Fibroblast of skin of right quadriceps (primary cell): ENCODE measurements at regions not wholly inside any gene's neighbourhood (a gene's known extent, or its start where the extent isn't known, plus 50 kb on each side); places are given as distances from the start of the nearest gene placed in this dataset.

Source experiments
- DNase-seq: peaks from one replicate; pipeline ENCODE4 v3.0.0-alpha.2; 2013

GRCh38 chr3:148092624-148093347, 604.9 kb upstream of the AGTR1 start:
- peak; percentile 39 for DNase-seq

- no peak for DNase-seq
Observed at GRCh38 chr3:148093753-148094152, 604.0 kb upstream of the AGTR1 start.

GRCh38 chr3:148095962-148096361, 601.7 kb upstream of the AGTR1 start:
- no peak for DNase-seq

GRCh38 chr3:148100476-148100875, 597.2 kb upstream of the AGTR1 start:
- DNase-seq, result peak; percentile 39

- DNase-seq, result peak; percentile 83
Observed at GRCh38 chr3:148101061-148101460, 596.6 kb upstream of the AGTR1 start.

GRCh38 chr3:148102156-148102555, 595.5 kb upstream of the AGTR1 start:
- peak; percentile 66 for DNase-seq

- DNase-seq, result peak; percentile 22
Observed at GRCh38 chr3:148106062-148106461, 591.6 kb upstream of the AGTR1 start.

GRCh38 chr3:148126956-148127355, 570.7 kb upstream of the AGTR1 start:
- no peak for DNase-seq

- DNase-seq, result no peak
Observed at GRCh38 chr3:148128136-148128535, 569.6 kb upstream of the AGTR1 start.

- DNase-seq, result peak; percentile 39
Observed at GRCh38 chr3:148131990-148132638, 565.6 kb upstream of the AGTR1 start.

- no peak for DNase-seq
Observed at GRCh38 chr3:148136816-148137215, 560.9 kb upstream of the AGTR1 start.

GRCh38 chr3:148146241-148146640, 551.5 kb upstream of the AGTR1 start:
- DNase-seq, result no peak

- DNase-seq, result peak; percentile 89
Observed at GRCh38 chr3:148146947-148147826, 550.5 kb upstream of the AGTR1 start.

GRCh38 chr3:148147903-148148302, 549.8 kb upstream of the AGTR1 start:
- DNase-seq, result peak; percentile 7

- no peak for DNase-seq
Observed at GRCh38 chr3:148149556-148149955, 548.1 kb upstream of the AGTR1 start.

- no peak for DNase-seq
Observed at GRCh38 chr3:148150141-148150540, 547.6 kb upstream of the AGTR1 start.

GRCh38 chr3:148158210-148158609, 539.5 kb upstream of the AGTR1 start:
- DNase-seq, result peak; percentile 72

GRCh38 chr3:148162132-148162531, 535.6 kb upstream of the AGTR1 start:
- DNase-seq, result no peak

GRCh38 chr3:148168347-148168746, 529.4 kb upstream of the AGTR1 start:
- DNase-seq, result no peak

GRCh38 chr3:148173851-148174250, 523.9 kb upstream of the AGTR1 start:
- no peak for DNase-seq

GRCh38 chr3:148175214-148175613, 522.5 kb upstream of the AGTR1 start:
- DNase-seq, result peak; percentile 86

- DNase-seq, result no peak
Observed at GRCh38 chr3:148178503-148178902, 519.2 kb upstream of the AGTR1 start.

- DNase-seq, result no peak
Observed at GRCh38 chr3:148184798-148185197, 512.9 kb upstream of the AGTR1 start.

- DNase-seq, result no peak
Observed at GRCh38 chr3:148186881-148187280, 510.8 kb upstream of the AGTR1 start.
